GM06990 (cell line): ENCODE measurements at regions not wholly inside any gene's neighbourhood (a gene's known extent, or its start where the extent isn't known, plus 50 kb on each side); places are given as distances from the start of the nearest gene placed in this dataset.

Source experiments
- DNase-seq: peaks from one replicate; pipeline ENCODE4 v3.0.0-alpha.2; 2011; ENCODE audit not compliant: insufficient read length; ENCODE audit errors: extremely low read depth
- H3K27me3 ChIP-seq: replicated peaks from 2 replicates; pipeline ENCODE4 v1.6.0; 2011; ENCODE audit warnings: low read length; ENCODE audit not compliant: control insufficient read depth, insufficient read depth
- H3K36me3 ChIP-seq: 2 replicates; pipeline ENCODE4 v1.5.1; 2011; ENCODE audit warnings: low read length; ENCODE audit not compliant: control insufficient read depth, insufficient read depth
- H3K4me3 ChIP-seq: replicated peaks from 2 replicates; pipeline ENCODE4 v1.5.1; 2011; ENCODE audit warnings: low read depth, mild to moderate bottlenecking, control low read depth, low read length
- TF ChIP-seq, protein P1 (sequence below): IDR thresholded peaks from 2 replicates; pipeline ENCODE4 v1.5.1; 2011; ENCODE audit warnings: low read length, control low read depth, mild to moderate bottlenecking, inconsistent platforms; ENCODE audit not compliant: insufficient read depth, poor library complexity, severe bottlenecking

DNA sequence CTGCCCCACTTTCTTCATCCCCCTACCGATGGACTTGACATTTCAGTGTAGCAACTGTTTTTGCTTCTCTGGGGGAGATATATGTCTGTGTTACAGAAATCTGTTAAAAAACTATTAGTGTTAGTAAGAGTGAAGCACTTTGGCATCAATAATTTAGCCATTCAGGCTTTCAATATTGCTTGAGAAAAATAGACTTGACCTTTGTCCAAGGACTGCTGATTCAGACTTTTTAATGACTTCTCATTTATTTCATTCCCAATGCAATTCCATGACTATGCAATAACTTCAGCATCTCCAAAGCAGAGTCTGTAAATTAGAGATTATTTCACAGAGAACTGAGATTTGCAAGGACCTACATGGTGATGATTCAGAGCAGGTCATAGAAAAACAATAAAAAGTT, 104.1 kb upstream of the SPEF2 start:
- H3K36me3 ChIP-seq, result no peaks in the 10 kb centered on the region
- H3K27me3 ChIP-seq, result no peaks in the 10 kb centered on the region
- TF ChIP-seq, protein P1, sequence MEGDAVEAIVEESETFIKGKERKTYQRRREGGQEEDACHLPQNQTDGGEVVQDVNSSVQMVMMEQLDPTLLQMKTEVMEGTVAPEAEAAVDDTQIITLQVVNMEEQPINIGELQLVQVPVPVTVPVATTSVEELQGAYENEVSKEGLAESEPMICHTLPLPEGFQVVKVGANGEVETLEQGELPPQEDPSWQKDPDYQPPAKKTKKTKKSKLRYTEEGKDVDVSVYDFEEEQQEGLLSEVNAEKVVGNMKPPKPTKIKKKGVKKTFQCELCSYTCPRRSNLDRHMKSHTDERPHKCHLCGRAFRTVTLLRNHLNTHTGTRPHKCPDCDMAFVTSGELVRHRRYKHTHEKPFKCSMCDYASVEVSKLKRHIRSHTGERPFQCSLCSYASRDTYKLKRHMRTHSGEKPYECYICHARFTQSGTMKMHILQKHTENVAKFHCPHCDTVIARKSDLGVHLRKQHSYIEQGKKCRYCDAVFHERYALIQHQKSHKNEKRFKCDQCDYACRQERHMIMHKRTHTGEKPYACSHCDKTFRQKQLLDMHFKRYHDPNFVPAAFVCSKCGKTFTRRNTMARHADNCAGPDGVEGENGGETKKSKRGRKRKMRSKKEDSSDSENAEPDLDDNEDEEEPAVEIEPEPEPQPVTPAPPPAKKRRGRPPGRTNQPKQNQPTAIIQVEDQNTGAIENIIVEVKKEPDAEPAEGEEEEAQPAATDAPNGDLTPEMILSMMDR, result no peak

DNA sequence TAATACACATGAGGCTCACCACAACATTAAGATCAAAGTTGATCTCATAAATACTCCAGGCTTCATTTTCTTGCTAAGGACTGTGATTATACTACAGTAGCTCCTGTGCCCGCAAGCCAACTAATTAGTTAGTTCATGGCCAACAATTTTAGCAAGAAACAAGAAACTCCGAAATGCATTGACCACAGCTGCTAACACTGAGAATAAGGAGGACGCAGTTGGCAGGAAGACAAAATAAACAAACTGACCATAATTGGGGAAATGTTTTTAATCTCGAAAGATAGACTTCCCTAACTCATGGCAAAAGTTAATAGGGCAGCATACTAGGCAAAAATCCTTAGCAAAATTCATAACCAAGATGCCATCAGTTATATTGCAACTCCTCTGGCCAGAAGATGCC, 115.5 kb upstream of the SPEF2 start:
- Histone ChIP-seq H3K4me3 (no peak overlapping the region), H3K36me3 (no peaks in the 10 kb centered on the region), H3K27me3 (no peaks in the 10 kb centered on the region)
- no peak for DNase-seq
- TF ChIP-seq, protein P1, result no peak

More for the DNA sequence above, 104.1 kb upstream of the SPEF2 start:
- DNase-seq, result no peak
- no peak overlapping the region for H3K4me3 ChIP-seq

DNA sequence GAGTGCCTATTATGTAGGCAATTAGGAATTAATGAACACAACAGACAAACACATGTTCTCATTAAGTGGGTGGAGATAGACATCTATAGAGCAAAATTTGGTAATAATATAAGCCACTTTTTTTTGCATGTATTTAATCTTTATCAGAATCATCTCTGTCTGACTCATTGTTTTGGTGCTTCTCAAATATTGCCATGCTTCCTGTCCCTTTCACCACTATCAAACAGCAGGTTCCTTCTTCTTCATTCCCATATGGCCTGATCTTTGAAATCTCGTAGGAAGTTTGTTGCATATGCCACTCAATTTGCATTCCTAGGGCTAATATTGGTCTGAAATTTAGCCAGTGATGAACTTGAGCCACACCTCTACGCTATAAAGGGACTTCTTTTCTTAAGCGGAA, 128.9 kb upstream of the SPEF2 start:
- no peak overlapping the region for H3K4me3 ChIP-seq
- TF ChIP-seq, protein P1, result no peak
- DNase-seq, result no peak
- no peaks in the 10 kb centered on the region for H3K27me3 ChIP-seq
- H3K36me3 ChIP-seq, result no peaks in the 10 kb centered on the region

DNA sequence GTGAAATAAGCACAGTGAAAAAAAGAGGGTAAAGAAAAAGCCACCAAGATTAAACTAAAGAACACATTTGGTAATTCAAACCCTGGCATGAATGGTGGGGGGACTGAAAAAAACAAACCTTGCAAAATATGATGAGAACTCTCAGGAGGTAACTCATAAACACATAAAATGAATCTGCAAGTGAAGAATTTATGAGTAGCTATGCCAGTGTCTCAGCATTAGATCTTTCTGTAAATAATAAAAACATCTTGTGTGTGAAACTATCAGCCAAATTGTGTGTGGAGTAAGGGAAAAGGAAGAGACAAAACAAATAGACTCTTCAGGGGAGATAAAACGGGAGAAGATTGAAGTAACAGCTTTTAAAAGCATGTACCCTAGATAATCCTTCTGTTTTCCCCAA, 129.6 kb upstream of the SPEF2 start:
- H3K4me3 ChIP-seq, result no peak overlapping the region
- H3K36me3 ChIP-seq, result no peaks in the 10 kb centered on the region
- DNase-seq, result no peak
- H3K27me3 ChIP-seq, result no peaks in the 10 kb centered on the region
- TF ChIP-seq, protein P1, result no peak

DNA sequence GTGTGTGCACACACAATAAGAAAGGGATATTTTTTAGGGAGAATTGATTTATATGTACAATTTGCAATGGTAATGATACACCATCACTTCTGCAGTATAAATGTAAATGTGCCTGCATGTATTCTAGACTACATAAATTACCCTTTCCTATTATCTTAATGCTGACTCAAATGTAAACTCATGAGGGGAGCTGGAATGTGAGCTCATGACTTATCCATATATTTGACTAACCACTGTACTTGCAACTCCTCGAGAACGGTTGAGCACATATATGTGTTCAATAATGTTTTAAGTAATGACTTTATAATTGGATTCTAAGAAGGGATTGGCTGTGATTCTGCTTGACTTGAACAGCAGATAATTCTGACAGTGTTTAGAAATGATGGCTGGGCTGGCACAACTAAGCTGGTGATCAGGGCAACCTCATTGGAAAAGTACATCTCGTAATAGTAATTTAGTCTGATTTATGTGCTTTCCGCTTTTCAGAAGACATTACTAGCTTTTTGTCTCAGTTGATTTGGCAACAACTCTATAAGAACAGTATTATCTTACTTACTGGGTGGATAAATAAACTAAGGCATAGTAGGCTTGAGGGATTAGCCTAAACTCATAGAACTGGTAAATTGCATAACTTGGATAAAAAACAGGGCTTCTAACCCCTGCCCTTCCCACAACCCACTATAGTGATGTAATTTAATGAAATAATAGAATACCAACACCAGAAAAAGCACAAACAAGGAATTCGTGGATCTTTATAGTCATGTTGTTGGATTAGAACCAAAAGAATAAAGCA, 130.2 kb upstream of the SPEF2 start:
- Histone ChIP-seq H3K36me3 (no peaks in the 10 kb centered on the region), H3K27me3 (no peaks in the 10 kb centered on the region), H3K4me3 (no peak overlapping the region)
- TF ChIP-seq, protein P1, result no peak
- no peak for DNase-seq
